Pancreas (tissue), 10 donors: ENCODE measurements at regions not wholly inside any gene's neighbourhood (a gene's known extent, or its start where the extent isn't known, plus 50 kb on each side); places are given as distances from the start of the nearest gene placed in this dataset.
"Not testable (repeated sequence)": the region's sequence is repeated elsewhere in the genome, so short reads cannot be mapped to it uniquely, and the experiment has no call there.

Source experiments
- ATAC-seq, 4 donors: fragments of 200-7000 bp; cut with Tn5 transposase; one replicate each; pipeline versions ENCODE4 v1.8.0 to v1.9.1; 2020; ENCODE audit warnings: mild to moderate bottlenecking in 4 of 4, moderate library complexity in 4 of 4
- DNase-seq, 6 donors: peaks; one replicate each; pipeline ENCODE4 v3.0.0-alpha.2; 2020
- FAIRE-seq: peaks from 2 replicates; lab custom pipeline; 2012; peaks lifted over from hg19 to GRCh38; lab: Jason Lieb, UNC
- H3K27ac ChIP-seq, 4 donors: fragments of 200-600 bp; sonication (generic); 1 replicate in 3 of 4; 2 replicates in 1 of 4; pipeline versions ENCODE4 v1.5.0 to v1.8.0; 2020
- H3K27me3 ChIP-seq, 4 donors: fragments of 200-600 bp; one replicate each; pipeline ENCODE4 v1.8.0; 2021
- H3K36me3 ChIP-seq, 3 donors: fragments of 200-600 bp; sonication (generic) in 1 of 3; one replicate each; pipeline versions ENCODE4 v1.5.0 to v1.8.0; 2020 to 2021
- H3K4me1 ChIP-seq, 3 donors: fragments of 200-600 bp; one replicate each; pipeline ENCODE4 v1.8.0; 2021
- H3K4me3 ChIP-seq, 4 donors: fragments of 200-600 bp; sonication (generic) in 2 of 4; one replicate each; pipeline versions ENCODE4 v1.5.0 to v1.8.0; 2020 to 2021
- H3K9me3 ChIP-seq, 4 donors: fragments of 200-600 bp; one replicate each; pipeline ENCODE4 v1.8.0; 2021
- WGBS, 2 donors: extraction: QIAGEN DNeasy Blood & Tissue Kit; methylation state at CpG; one replicate each; pipeline ENCODE4 v1.1.7; 2013; 5-methylcytosine and 5-hydroxymethylcytosine counted together
- intact Hi-C, 3 donors: fragments of 100-400 bp; cut with DNase I; formaldehyde crosslinking; loops; one replicate each; pipeline versions ENCODE4 v1.11.1 to v1.14.2; 2022
- donor health status: healthy with polysubstance abuse.
- donor health status: DM: no; HTN: no; CAD: no; lungs with moderate emphysema.
- donor health status: DM: no; HTN: no; CAD: no.
- donor health status: control.
- donor health status: control.
- donor health status: Bipolar disorder and iron deficiency.
- donor health status: DM: yes; HTN: yes; CAD: no.
- donor health status: DM: no; HTN: no; CAD: no.
- donor health status: DM: no; HTN: no; CAD: no.
- donor health status: DM: yes; HTN: yes; CAD: no.

GRCh38 chr13:109257761-109258157, 528.6 kb downstream of the IRS2 start:
- H3K27me3 ChIP-seq, H3K4me1 ChIP-seq, ATAC-seq, H3K27ac ChIP-seq, DNase-seq, H3K4me3 ChIP-seq, intact Hi-C loops, FAIRE-seq, H3K9me3 ChIP-seq, H3K36me3 ChIP-seq: not testable (repeated sequence)
- 73 to 89% methylated on average over 6 of the region's 6 CpGs for WGBS, 2 donors
